Peyer's patch (tissue), 4 donors: ENCODE measurements at regions not wholly inside any gene's neighbourhood (a gene's known extent, or its start where the extent isn't known, plus 50 kb on each side); places are given as distances from the start of the nearest gene placed in this dataset.

Experiments
- DNase-seq, 3 donors: peaks; one replicate each; pipeline ENCODE4 v3.0.0-alpha.2; 2017 to 2019
- H3K27ac ChIP-seq, 4 donors: fragments of 200-600 bp; sonication (generic); one replicate each; pipeline ENCODE4 v1.5.1; 2016 to 2019
- H3K27me3 ChIP-seq, 2 donors: fragments of 200-600 bp; sonication (generic); one replicate each; pipeline ENCODE4 v1.5.1; 2019
- H3K36me3 ChIP-seq, 3 donors: fragments of 200-600 bp; sonication (generic); one replicate each; pipeline ENCODE4 v1.5.1; 2016 to 2019
- H3K4me1 ChIP-seq, 4 donors: fragments of 200-600 bp; sonication (generic); one replicate each; pipeline ENCODE4 v1.5.1; 2016 to 2019
- H3K4me3 ChIP-seq, 4 donors: fragments of 200-600 bp; sonication (generic); 1 replicate in 3 of 4; 2 replicates in 1 of 4; pipeline ENCODE4 v1.5.1; 2016 to 2019; ENCODE audit warnings: mild to moderate bottlenecking in 1 of 4
- H3K9me3 ChIP-seq, 4 donors: fragments of 200-600 bp; sonication (generic); one replicate each; pipeline ENCODE4 v1.5.1; 2016 to 2019; ENCODE audit warnings: mild to moderate bottlenecking in 1 of 4
- POLR2A ChIP-seq, 2 donors: fragments of 450-650 bp; IDR thresholded peaks; one replicate each; pipeline ENCODE4 v1.5.1; 2017; ENCODE audit warnings: antibody characterized with exemption in 2 of 2, mild to moderate bottlenecking in 2 of 2, moderate library complexity in 2 of 2
- TF ChIP-seq, protein P1 (sequence below), 6 experiments: fragments of 450-650 bp in 4 of 6; fragments of 200-600 bp in 2 of 6; sonication (generic) in 1 of 6; IDR thresholded peaks; one replicate each; pipeline ENCODE4 v1.5.1; 2017 to 2019; ENCODE audit warnings: antibody characterized with exemption in 6 of 6, mild to moderate bottlenecking in 3 of 6, moderate library complexity in 1 of 6

DNA sequence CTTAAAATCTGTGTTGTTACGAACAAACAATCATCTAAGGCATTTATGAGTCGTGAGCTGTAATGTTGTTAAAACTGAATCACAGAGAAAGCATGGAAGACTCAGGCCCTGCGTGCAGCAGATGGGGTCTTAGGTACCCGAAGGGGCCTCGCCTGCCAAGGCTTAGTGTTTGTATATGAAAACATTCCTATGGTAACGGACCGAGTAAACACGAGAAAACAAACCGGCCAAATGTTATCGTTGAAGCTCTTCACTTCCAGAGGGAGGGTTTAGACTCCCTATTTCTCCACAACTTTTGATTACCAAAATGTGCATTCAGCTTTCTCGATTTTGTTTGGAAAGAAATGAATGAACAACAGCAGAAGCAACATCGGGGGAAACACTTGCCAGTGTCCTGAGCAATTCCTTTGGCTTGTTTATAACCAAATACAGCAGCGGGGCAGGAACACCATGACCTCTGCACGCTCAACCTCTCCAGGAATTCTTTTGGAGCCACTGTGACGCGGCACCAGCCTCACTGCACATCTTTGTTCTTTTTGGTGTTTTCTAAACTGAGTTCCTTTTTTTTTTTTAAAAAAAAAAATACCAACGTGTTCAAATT lies 121.6 kb upstream of the KLF6 start:
- no peaks in the 10 kb centered on the region for H3K27me3 ChIP-seq
- H3K4me3 ChIP-seq: no peak overlapping the region
- no peaks in the 10 kb centered on the region for H3K9me3 ChIP-seq
- TF ChIP-seq, protein P1, sequence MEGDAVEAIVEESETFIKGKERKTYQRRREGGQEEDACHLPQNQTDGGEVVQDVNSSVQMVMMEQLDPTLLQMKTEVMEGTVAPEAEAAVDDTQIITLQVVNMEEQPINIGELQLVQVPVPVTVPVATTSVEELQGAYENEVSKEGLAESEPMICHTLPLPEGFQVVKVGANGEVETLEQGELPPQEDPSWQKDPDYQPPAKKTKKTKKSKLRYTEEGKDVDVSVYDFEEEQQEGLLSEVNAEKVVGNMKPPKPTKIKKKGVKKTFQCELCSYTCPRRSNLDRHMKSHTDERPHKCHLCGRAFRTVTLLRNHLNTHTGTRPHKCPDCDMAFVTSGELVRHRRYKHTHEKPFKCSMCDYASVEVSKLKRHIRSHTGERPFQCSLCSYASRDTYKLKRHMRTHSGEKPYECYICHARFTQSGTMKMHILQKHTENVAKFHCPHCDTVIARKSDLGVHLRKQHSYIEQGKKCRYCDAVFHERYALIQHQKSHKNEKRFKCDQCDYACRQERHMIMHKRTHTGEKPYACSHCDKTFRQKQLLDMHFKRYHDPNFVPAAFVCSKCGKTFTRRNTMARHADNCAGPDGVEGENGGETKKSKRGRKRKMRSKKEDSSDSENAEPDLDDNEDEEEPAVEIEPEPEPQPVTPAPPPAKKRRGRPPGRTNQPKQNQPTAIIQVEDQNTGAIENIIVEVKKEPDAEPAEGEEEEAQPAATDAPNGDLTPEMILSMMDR (IDR thresholded peaks at IDR 0.05): no peak
- no peak for TF ChIP-seq POLR2A (IDR thresholded peaks at IDR 0.05)
- peaks cover 0 to 16% (median 0%) of the 10 kb centered on the region in 4 donors for H3K4me1 ChIP-seq
- peak overlapping the region; percentile 6 to 76 (median 54) for H3K27ac ChIP-seq
- peak in 1 of 3 donors; percentile 71 for DNase-seq
- no peaks in the 10 kb centered on the region for H3K36me3 ChIP-seq

GRCh38 chr10:3904419-3904960 lies 119.5 kb upstream of the KLF6 start:
- no peak overlapping the region for H3K27ac ChIP-seq
- DNase-seq: no peak
- TF ChIP-seq, protein P1 (IDR thresholded peaks at IDR 0.05): no peak
- TF ChIP-seq POLR2A (IDR thresholded peaks at IDR 0.05): no peak

DNA sequence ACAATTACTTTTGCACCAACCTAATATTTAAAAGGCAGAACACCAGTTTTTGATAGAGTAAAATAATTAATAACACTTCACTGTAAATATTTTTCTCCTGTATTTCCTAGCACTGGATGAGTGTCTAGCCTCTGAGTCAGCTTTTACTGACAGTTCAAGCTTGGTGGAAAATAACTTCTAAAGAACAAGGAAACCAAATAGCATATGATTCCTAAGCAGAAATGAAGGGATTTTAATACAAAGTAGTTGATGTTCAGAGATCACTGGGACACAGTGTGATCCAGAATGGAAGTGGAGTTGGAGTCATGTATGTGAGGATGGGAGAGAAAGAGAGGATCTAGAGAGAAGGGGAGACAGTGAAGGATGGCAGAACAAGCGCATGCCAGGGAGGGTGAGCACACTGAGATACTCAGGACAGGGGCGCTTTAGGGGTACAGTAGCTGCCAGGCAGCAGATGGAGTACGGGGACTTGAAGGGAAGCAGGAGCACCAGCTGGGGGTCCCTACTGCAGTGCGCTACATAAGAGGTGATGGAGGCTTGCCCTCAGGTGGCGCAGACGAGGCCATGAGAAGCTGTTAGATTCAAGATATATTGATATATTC lies 117.9 kb upstream of the KLF6 start:
- H3K4me1 ChIP-seq: peaks cover 0 to 16% (median 0%) of the 10 kb centered on the region in 4 donors
- no peak for TF ChIP-seq POLR2A (IDR thresholded peaks at IDR 0.05)
- TF ChIP-seq, protein P1 (IDR thresholded peaks at IDR 0.05): no peak
- no peak overlapping the region for H3K4me3 ChIP-seq
- DNase-seq: no peak
- H3K27ac ChIP-seq: peak overlapping the region; percentile 33 to 48 (median 33)
- no peaks in the 10 kb centered on the region for H3K27me3 ChIP-seq
- H3K36me3 ChIP-seq: no peaks in the 10 kb centered on the region
- H3K9me3 ChIP-seq: no peaks in the 10 kb centered on the region

More at GRCh38 chr10:3904419-3904960, 119.5 kb upstream of the KLF6 start:
- no peak overlapping the region for H3K4me3 ChIP-seq
- H3K36me3 ChIP-seq: no peaks in the 10 kb centered on the region
- no peaks in the 10 kb centered on the region for H3K27me3 ChIP-seq
- H3K9me3 ChIP-seq: no peaks in the 10 kb centered on the region
- peaks cover 0 to 16% (median 0%) of the 10 kb centered on the region in 4 donors for H3K4me1 ChIP-seq

GRCh38 chr10:3902054-3902808 lies 117.2 kb upstream of the KLF6 start:
- H3K27ac ChIP-seq: peak overlapping the region; percentile 33 to 48 (median 33)
- peaks cover 0 to 16% (median 0%) of the 10 kb centered on the region in 4 donors for H3K4me1 ChIP-seq
- peak in 2 of 3 donors; percentile 53 to 82 for DNase-seq
- H3K4me3 ChIP-seq: no peak overlapping the region
- H3K27me3 ChIP-seq: no peaks in the 10 kb centered on the region
- H3K9me3 ChIP-seq: no peaks in the 10 kb centered on the region
- TF ChIP-seq, protein P1 (IDR thresholded peaks at IDR 0.05): peak in 1 of 6 experiments; percentile 29
- TF ChIP-seq POLR2A (IDR thresholded peaks at IDR 0.05): no peak
- no peaks in the 10 kb centered on the region for H3K36me3 ChIP-seq

DNA sequence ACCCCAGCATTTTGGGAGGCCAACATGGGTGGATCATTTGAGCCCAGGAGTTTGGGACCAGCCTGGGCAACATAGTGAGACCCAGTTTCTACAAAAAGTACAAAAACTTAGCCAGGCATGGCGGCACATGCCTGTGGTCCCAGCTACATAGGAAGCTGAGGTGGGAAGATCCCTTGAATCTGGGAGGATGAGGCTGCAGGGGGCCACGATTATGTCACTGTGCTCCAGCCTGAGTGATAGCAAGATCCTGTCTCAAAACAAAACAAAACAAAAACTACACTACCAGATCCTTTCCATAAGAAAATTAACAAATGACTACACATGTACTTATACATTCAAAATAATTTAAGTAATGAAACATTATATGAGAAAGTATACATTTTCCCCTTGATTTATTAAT lies 116.4 kb upstream of the KLF6 start:
- Histone ChIP-seq H3K4me1 (peaks cover 0 to 16% (median 0%) of the 10 kb centered on the region in 4 donors), H3K27ac (no peak overlapping the region)

More for the DNA sequence above, 116.4 kb upstream of the KLF6 start:
- no peak for DNase-seq
- Histone ChIP-seq H3K36me3 (no peaks in the 10 kb centered on the region), H3K9me3 (no peaks in the 10 kb centered on the region), H3K27me3 (no peaks in the 10 kb centered on the region), H3K4me3 (no peak overlapping the region)
- TF ChIP-seq POLR2A (IDR thresholded peaks at IDR 0.05): no peak
- TF ChIP-seq, protein P1 (IDR thresholded peaks at IDR 0.05): no peak
